ENCODE measurements at regions not wholly inside any gene's neighbourhood (a gene's known extent, or its start where the extent isn't known, plus 50 kb on each side); places are given as distances from the start of the nearest gene placed in this dataset.

GRCh38 chrX:42538405-42538804 lies 239.6 kb downstream of the PPP1R2C start:
- no peak for DNase-seq
- Histone ChIP-seq H3K4me1 (no peaks in the 10 kb centered on the region), H3K27ac (no peak overlapping the region), H3K4me3 (no peak overlapping the region), H3K9me3 (no peaks in the 10 kb centered on the region), H3K27me3 (no peaks in the 10 kb centered on the region), H3K36me3 (no peaks in the 10 kb centered on the region)
- no peak for TF ChIP-seq CTCF (IDR thresholded peaks at IDR 0.05)
- no peak for TF ChIP-seq POLR2A (IDR thresholded peaks at IDR 0.05)

GRCh38 chrX:42536286-42536685 lies 241.7 kb downstream of the PPP1R2C start:
- H3K4me3 ChIP-seq: no peak overlapping the region
- no peaks in the 10 kb centered on the region for H3K9me3 ChIP-seq
- H3K4me1 ChIP-seq: no peaks in the 10 kb centered on the region
- TF ChIP-seq CTCF (IDR thresholded peaks at IDR 0.05) (no peak), POLR2A (IDR thresholded peaks at IDR 0.05) (no peak)
- H3K27me3 ChIP-seq: no peaks in the 10 kb centered on the region
- no peak for DNase-seq
- no peak overlapping the region for H3K27ac ChIP-seq
- H3K36me3 ChIP-seq: no peaks in the 10 kb centered on the region

- no peaks in the 10 kb centered on the region for H3K4me1 ChIP-seq
- no peak overlapping the region for H3K4me3 ChIP-seq
- no peaks in the 10 kb centered on the region for H3K9me3 ChIP-seq
- no peak for DNase-seq
- H3K27me3 ChIP-seq: no peaks in the 10 kb centered on the region
- H3K27ac ChIP-seq: no peak overlapping the region
- no peak for TF ChIP-seq CTCF (IDR thresholded peaks at IDR 0.05)
- no peak for TF ChIP-seq POLR2A (IDR thresholded peaks at IDR 0.05)
- H3K36me3 ChIP-seq: no peaks in the 10 kb centered on the region
Observed at GRCh38 chrX:42535233-42535632, 242.7 kb downstream of the PPP1R2C start.

GRCh38 chrX:42533761-42534160 lies 244.2 kb downstream of the PPP1R2C start:
- Histone ChIP-seq H3K27me3 (no peaks in the 10 kb centered on the region), H3K27ac (no peak overlapping the region), H3K9me3 (no peaks in the 10 kb centered on the region), H3K4me1 (no peaks in the 10 kb centered on the region), H3K4me3 (no peak overlapping the region), H3K36me3 (no peaks in the 10 kb centered on the region)
- no peak for DNase-seq
- no peak for TF ChIP-seq CTCF (IDR thresholded peaks at IDR 0.05)
- no peak for TF ChIP-seq POLR2A (IDR thresholded peaks at IDR 0.05)

GRCh38 chrX:42531441-42531840 lies 246.5 kb downstream of the PPP1R2C start:
- DNase-seq: no peak
- Histone ChIP-seq H3K4me1 (no peaks in the 10 kb centered on the region), H3K27ac (no peak overlapping the region), H3K9me3 (no peaks in the 10 kb centered on the region), H3K36me3 (no peaks in the 10 kb centered on the region), H3K4me3 (no peak overlapping the region), H3K27me3 (no peaks in the 10 kb centered on the region)
- TF ChIP-seq CTCF (IDR thresholded peaks at IDR 0.05) (no peak), POLR2A (IDR thresholded peaks at IDR 0.05) (no peak)

- no peaks in the 10 kb centered on the region for H3K9me3 ChIP-seq
- no peaks in the 10 kb centered on the region for H3K36me3 ChIP-seq
- H3K4me1 ChIP-seq: no peaks in the 10 kb centered on the region
- H3K27ac ChIP-seq: no peak overlapping the region
- DNase-seq: no peak
- peak in 1 of 6 experiments; percentile 8 for TF ChIP-seq CTCF (IDR thresholded peaks at IDR 0.05)
- TF ChIP-seq POLR2A (IDR thresholded peaks at IDR 0.05): no peak
- no peaks in the 10 kb centered on the region for H3K27me3 ChIP-seq
- H3K4me3 ChIP-seq: no peak overlapping the region
Observed at GRCh38 chrX:42530027-42530426, 247.9 kb downstream of the PPP1R2C start.

All from Peyer's patch (tissue), 4 donors.